GM21723 (cell line): ENCODE measurements at regions not wholly inside any gene's neighbourhood (a gene's known extent, or its start where the extent isn't known, plus 50 kb on each side); places are given as distances from the start of the nearest gene placed in this dataset.

Experiments
- ATAC-seq: cut with Tn5 transposase; IDR thresholded peaks from one replicate; pipeline ENCODE4 v1.9.1; 2021; ENCODE audit warnings: mild to moderate bottlenecking, moderate library complexity; ENCODE audit not compliant: unreplicated experiment

GRCh38 chr6:22231616-22232015 is 65.2 kb downstream of the PRL start:
- ATAC-seq: no peak

GRCh38 chr6:22236626-22237414 is 60.0 kb downstream of the PRL start:
- ATAC-seq: no peak
